Fibroblast of lung (primary cell): ENCODE measurements at regions not wholly inside any gene's neighbourhood (a gene's known extent, or its start where the extent isn't known, plus 50 kb on each side); places are given as distances from the start of the nearest gene placed in this dataset.
A peak's percentile ranks its signal among the peaks of the same experiment; 100 is the strongest.

Experiments
- DNase-seq, 2 donors: peaks; one replicate each; pipeline versions ENCODE4 v3.0.0 to v3.0.0-alpha.2; 2010; ENCODE audit warnings: low read depth in 2 of 2
- H2AFZ ChIP-seq: 2 replicates; pipeline ENCODE4 v1.5.1; 2012; ENCODE audit warnings: low read length, control low read depth, inconsistent platforms
- H3K27ac ChIP-seq: 2 replicates; pipeline ENCODE4 v1.5.1; 2011; ENCODE audit warnings: low read length, control low read depth; ENCODE audit not compliant: insufficient read depth
- H3K27me3 ChIP-seq: 2 replicates; pipeline ENCODE4 v1.5.1; 2011; ENCODE audit warnings: mild to moderate bottlenecking, low read length; ENCODE audit not compliant: control insufficient read depth, insufficient read depth
- H3K36me3 ChIP-seq: 2 replicates; pipeline ENCODE4 v1.5.1; 2011; ENCODE audit warnings: low read length; ENCODE audit not compliant: control insufficient read depth, insufficient read depth
- H3K4me1 ChIP-seq: 2 replicates; pipeline ENCODE4 v1.5.1; 2011; ENCODE audit warnings: low read length; ENCODE audit not compliant: control insufficient read depth, insufficient read depth; ENCODE audit errors: extremely low read depth
- H3K4me2 ChIP-seq: 2 replicates; pipeline ENCODE4 v1.5.1; 2011; ENCODE audit warnings: low read length, control low read depth; ENCODE audit not compliant: insufficient read depth; ENCODE audit errors: extremely low read depth
- H3K4me3 ChIP-seq, 4 experiments: fragments of 200-600 bp in 1 of 4; sonication (generic) in 1 of 4; replicated peaks in 1 of 4; 2 replicates each; pipeline ENCODE4 v1.5.1; 2011 to 2016; ENCODE audit warnings: low read length in 4 of 4, low read depth in 3 of 4, mild to moderate bottlenecking in 3 of 4, control low read depth in 2 of 4, inconsistent platforms in 1 of 4, mixed read lengths in 1 of 4; ENCODE audit not compliant: insufficient read depth in 1 of 4; ENCODE audit errors: control extremely low read depth in 1 of 4
- H3K79me2 ChIP-seq: 2 replicates; pipeline ENCODE4 v1.5.1; 2012; ENCODE audit warnings: mild to moderate bottlenecking, low read length, inconsistent platforms; ENCODE audit not compliant: control insufficient read depth, insufficient read depth
- H3K9ac ChIP-seq: 2 replicates; pipeline ENCODE4 v1.5.1; 2011; ENCODE audit warnings: mild to moderate bottlenecking, low read length, control low read depth; ENCODE audit not compliant: insufficient read depth
- H3K9me3 ChIP-seq: 2 replicates; pipeline ENCODE4 v1.5.1; 2012; ENCODE audit warnings: low read depth, low read length; ENCODE audit not compliant: control insufficient read depth, insufficient read depth
- H4K20me1 ChIP-seq: 2 replicates; pipeline ENCODE4 v1.5.1; 2011; ENCODE audit warnings: low read length; ENCODE audit not compliant: control insufficient read depth, insufficient read depth; ENCODE audit errors: extremely low read depth
- CTCF ChIP-seq, 2 donors: IDR thresholded peaks in 1 of 2; conservative IDR thresholded peaks in 1 of 2; 1 replicate in 1 of 2; 2 replicates in 1 of 2; pipeline ENCODE4 v1.5.1; 2011 to 2012; ENCODE audit warnings: low read length in 2 of 2, control low read depth in 1 of 2, inconsistent platforms in 1 of 2, low read depth in 1 of 2, mild to moderate bottlenecking in 1 of 2
- EZH2 ChIP-seq: IDR thresholded peaks from 2 replicates; pipeline ENCODE4 v1.5.1; 2012; ENCODE audit warnings: low read length, control low read depth, mild to moderate bottlenecking; ENCODE audit errors: missing control alignments

DNA sequence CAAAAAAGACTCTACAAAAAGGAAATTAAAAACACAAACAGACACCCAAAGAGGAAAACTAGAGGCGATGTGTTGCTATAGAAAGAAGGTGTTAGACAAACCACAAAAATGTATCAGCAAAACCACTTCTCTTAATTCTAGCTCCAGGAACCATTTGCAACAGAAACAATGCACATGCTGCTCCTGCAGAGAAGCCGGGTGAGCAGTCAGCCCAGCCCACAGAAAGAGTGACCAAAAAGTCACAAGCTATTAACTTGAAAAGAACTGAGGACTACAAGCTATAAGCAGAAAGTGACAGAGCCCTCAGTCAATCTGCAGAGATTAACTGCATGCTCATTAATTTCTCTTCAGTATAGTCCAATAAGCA is 96.2 kb upstream of the KLHL13 start:
- H3K4me2 ChIP-seq = no peak overlapping the region
- peak in 1 of 2 donors; percentile 15 for DNase-seq
- no peaks in the 10 kb centered on the region for H3K9me3 ChIP-seq
- no peaks in the 10 kb centered on the region for H3K4me1 ChIP-seq
- no peak overlapping the region for H2AFZ ChIP-seq
- TF ChIP-seq EZH2 = no peak
- TF ChIP-seq CTCF (conservative IDR thresholded peaks at IDR 0.05 in 1 of 2, IDR thresholded peaks at IDR 0.05 in 1 of 2; ENCODE audit: low read depth in 1 of 2, low read length in 2 of 2) = no peak
- no peaks in the 10 kb centered on the region for H3K27me3 ChIP-seq
- H3K79me2 ChIP-seq = no peaks in the 10 kb centered on the region
- H3K27ac ChIP-seq = no peak overlapping the region
- H3K9ac ChIP-seq = no peak overlapping the region
- no peak overlapping the region for H3K4me3 ChIP-seq
- H3K36me3 ChIP-seq = no peaks in the 10 kb centered on the region
- H4K20me1 ChIP-seq = no peaks in the 10 kb centered on the region

DNA sequence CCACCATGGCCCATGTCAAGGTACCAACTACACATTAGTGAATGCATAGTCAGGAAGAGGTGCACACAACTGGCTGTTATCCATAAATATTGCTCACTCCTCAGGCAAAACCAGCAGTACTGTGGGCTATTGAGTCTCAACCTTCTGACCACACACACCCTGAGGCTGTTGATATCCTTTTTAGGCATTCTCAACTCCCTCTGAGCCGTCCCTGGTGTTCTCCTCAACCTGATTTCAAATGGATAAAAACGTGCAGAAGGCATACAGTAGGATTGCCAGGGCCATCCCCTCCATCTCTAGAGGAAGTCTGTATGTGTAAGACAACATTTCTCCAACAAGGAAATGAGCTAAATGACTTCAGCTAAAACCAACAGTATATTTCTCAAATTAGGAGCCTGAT is 98.7 kb upstream of the KLHL13 start:
- no peak overlapping the region for H3K4me3 ChIP-seq
- no peak for TF ChIP-seq EZH2
- TF ChIP-seq CTCF (conservative IDR thresholded peaks at IDR 0.05 in 1 of 2, IDR thresholded peaks at IDR 0.05 in 1 of 2; ENCODE audit: low read depth in 1 of 2, low read length in 2 of 2) = no peak

GRCh38 chrX:118216087-118216486 is 99.5 kb upstream of the KLHL13 start:
- TF ChIP-seq EZH2 (no peak), CTCF (conservative IDR thresholded peaks at IDR 0.05 in 1 of 2, IDR thresholded peaks at IDR 0.05 in 1 of 2; ENCODE audit: low read depth in 1 of 2, low read length in 2 of 2) (no peak)
- Histone ChIP-seq H3K9ac (no peak overlapping the region), H3K79me2 (no peaks in the 10 kb centered on the region), H4K20me1 (no peaks in the 10 kb centered on the region), H3K36me3 (no peaks in the 10 kb centered on the region), H3K4me1 (no peaks in the 10 kb centered on the region), H3K4me2 (no peak overlapping the region), H2AFZ (no peak overlapping the region), H3K27me3 (no peaks in the 10 kb centered on the region), H3K27ac (no peak overlapping the region), H3K9me3 (no peaks in the 10 kb centered on the region), H3K4me3 (no peak overlapping the region)
- peak in 1 of 2 donors; percentile 58 for DNase-seq

More for the DNA sequence above, 98.7 kb upstream of the KLHL13 start:
- no peak overlapping the region for H3K27ac ChIP-seq
- H3K36me3 ChIP-seq = no peaks in the 10 kb centered on the region
- no peak overlapping the region for H3K4me2 ChIP-seq
- no peaks in the 10 kb centered on the region for H4K20me1 ChIP-seq
- H3K9me3 ChIP-seq = no peaks in the 10 kb centered on the region
- H3K9ac ChIP-seq = no peak overlapping the region
- no peaks in the 10 kb centered on the region for H3K4me1 ChIP-seq
- no peaks in the 10 kb centered on the region for H3K79me2 ChIP-seq
- no peaks in the 10 kb centered on the region for H3K27me3 ChIP-seq
- H2AFZ ChIP-seq = no peak overlapping the region
- peak in 1 of 2 donors; percentile 9 for DNase-seq
